ENCODE measurements at regions not wholly inside any gene's neighbourhood (a gene's known extent, or its start where the extent isn't known, plus 50 kb on each side); places are given as distances from the start of the nearest gene placed in this dataset.

DNA sequence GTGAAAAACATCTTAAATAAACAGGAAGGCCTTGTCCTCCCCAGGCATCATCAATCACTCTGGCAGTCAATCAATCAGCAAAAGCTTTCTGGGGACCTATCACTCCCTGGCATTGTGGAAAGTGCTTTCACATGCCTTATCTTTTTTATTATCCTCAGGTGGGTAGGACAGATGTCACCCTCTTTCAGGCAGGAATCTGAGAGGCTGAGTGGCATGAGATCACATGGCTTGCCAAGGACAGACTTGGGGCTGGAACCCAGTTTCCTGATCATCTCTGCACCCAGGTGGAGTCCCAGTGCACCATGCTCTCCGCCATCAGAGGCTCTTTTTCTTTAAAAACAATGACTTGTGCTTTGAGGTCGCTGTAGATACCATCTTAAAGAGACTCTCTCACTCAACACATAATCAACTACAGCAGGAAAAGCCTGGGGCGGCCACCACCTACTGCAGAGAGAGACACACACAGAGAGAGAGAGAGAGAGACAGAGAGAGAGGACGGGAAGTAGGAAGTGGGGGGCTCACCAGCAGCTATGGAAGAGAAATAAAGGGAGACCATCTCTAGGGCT lies 282.7 kb downstream of the PTTG2 start:
- H2AFZ ChIP-seq (ENCODE audit: low read depth, low read length) = no peak overlapping the region

DNA sequence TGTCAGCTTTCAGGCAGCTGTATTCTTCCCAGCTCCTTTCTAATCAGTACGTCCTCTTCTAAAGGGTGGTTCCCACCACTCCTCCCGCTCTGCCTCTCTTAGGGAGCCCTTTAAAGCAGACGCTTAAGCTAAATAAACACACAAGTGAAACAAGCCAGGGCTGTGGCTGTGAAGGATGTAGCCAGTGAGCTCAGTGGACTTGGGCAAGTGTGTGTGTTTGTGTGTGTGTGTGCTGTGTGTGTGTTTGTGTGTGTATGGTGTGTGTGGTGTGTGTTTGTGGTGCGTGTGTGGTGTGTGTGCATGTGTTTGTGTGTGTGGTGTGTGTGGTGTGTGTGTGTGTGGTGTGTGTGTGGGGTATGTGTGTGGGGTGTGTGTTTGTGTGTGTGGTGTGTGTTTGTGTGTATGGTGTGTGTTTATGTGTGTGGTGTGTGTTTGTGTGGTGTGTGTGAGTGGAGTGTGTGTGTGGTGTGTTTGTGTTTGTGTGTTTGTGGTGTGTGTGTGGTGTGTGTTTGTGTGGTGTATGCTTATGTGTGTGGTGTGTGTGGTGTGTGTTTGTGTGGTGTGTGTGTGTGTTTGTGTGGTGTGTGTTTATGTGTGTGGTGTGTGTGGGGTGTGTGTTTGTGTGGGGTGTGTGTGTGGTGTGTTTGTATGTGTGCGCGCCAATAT lies 283.3 kb downstream of the PTTG2 start:
- Histone ChIP-seq H4K20me1 (ENCODE audit: insufficient read depth, low read length) (no peaks in the 10 kb centered on the region), H3K79me2 (ENCODE audit: low read length) (no peaks in the 10 kb centered on the region), H3K4me1 (ENCODE audit: low read length) (no peaks in the 10 kb centered on the region), H3K4me3 (ENCODE audit: low read length) (no peak overlapping the region), H3K36me3 (replicated peaks; ENCODE audit: low read depth, low read length) (no peaks in the 10 kb centered on the region), H3K27ac (ENCODE audit: low read length) (no peak overlapping the region), H3K9ac (ENCODE audit: low read length) (no peak overlapping the region), H2AFZ (ENCODE audit: low read depth, low read length) (no peak overlapping the region), H3K9me3 (ENCODE audit: insufficient read depth, low read length) (no peaks in the 10 kb centered on the region), H3K27me3 (ENCODE audit: low read depth, low read length) (no peaks in the 10 kb centered on the region; the same call in 1 of the 2 replicates), H3K4me2 (ENCODE audit: low read length) (no peak overlapping the region)
- TF ChIP-seq CTCF (IDR thresholded peaks at IDR 0.05; ENCODE audit: low read depth, low read length) (no peak), EZH2phosphoT487 (IDR thresholded peaks at IDR 0.05; ENCODE audit: low read depth) (no peak)

More for the DNA sequence above, 282.7 kb downstream of the PTTG2 start:
- Histone ChIP-seq H3K36me3 (replicated peaks; ENCODE audit: low read depth, low read length) (no peaks in the 10 kb centered on the region), H3K27ac (ENCODE audit: low read length) (no peak overlapping the region), H3K27me3 (ENCODE audit: low read depth, low read length) (no peaks in the 10 kb centered on the region; the same call in 1 of the 2 replicates), H3K9ac (ENCODE audit: low read length) (no peak overlapping the region), H4K20me1 (ENCODE audit: insufficient read depth, low read length) (no peaks in the 10 kb centered on the region), H3K9me3 (ENCODE audit: insufficient read depth, low read length) (no peaks in the 10 kb centered on the region), H3K79me2 (ENCODE audit: low read length) (no peaks in the 10 kb centered on the region), H3K4me3 (ENCODE audit: low read length) (no peak overlapping the region), H3K4me1 (ENCODE audit: low read length) (no peaks in the 10 kb centered on the region), H3K4me2 (ENCODE audit: low read length) (no peak overlapping the region)
- TF ChIP-seq CTCF (IDR thresholded peaks at IDR 0.05; ENCODE audit: low read depth, low read length) (no peak), EZH2phosphoT487 (IDR thresholded peaks at IDR 0.05; ENCODE audit: low read depth) (no peak)

DNA sequence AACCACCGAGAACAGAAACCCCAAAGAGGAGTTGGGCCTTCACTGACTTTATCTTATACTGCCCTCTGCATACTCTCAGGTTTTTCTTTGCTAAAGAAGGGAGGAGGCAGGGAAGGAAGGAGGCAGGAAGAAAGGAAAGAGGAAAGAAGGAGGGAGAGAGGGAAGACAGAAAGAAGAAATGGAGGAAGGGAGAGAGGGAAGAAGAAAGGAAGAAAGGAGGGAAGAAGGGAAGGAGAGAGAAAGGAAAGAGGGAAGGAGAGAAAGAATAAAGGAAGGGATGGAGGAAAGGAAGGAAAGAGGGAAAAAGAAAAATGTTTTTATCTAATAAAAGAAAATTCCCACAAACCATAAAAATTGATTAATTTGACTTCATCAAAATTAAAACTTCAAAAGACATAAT lies 294.6 kb downstream of the PTTG2 start:
- Histone ChIP-seq H3K4me1 (ENCODE audit: low read length) (no peaks in the 10 kb centered on the region), H3K4me3 (ENCODE audit: low read length) (no peak overlapping the region), H3K27ac (ENCODE audit: low read length) (no peak overlapping the region), H2AFZ (ENCODE audit: low read depth, low read length) (no peak overlapping the region), H3K36me3 (replicated peaks; ENCODE audit: low read depth, low read length) (no peaks in the 10 kb centered on the region), H3K79me2 (ENCODE audit: low read length) (no peaks in the 10 kb centered on the region), H3K9me3 (ENCODE audit: insufficient read depth, low read length) (peaks cover 14% of the 10 kb centered on the region; the same call in 1 of the 2 replicates), H3K27me3 (ENCODE audit: low read depth, low read length) (0 out of 2 replicates have a peak, but pooled peaks cover 6% of the 10 kb centered on the region), H3K4me2 (ENCODE audit: low read length) (no peak overlapping the region), H3K9ac (ENCODE audit: low read length) (no peak overlapping the region), H4K20me1 (ENCODE audit: insufficient read depth, low read length) (no peaks in the 10 kb centered on the region)
- no peak for TF ChIP-seq EZH2phosphoT487 (IDR thresholded peaks at IDR 0.05; ENCODE audit: low read depth)
- TF ChIP-seq CTCF (IDR thresholded peaks at IDR 0.05; ENCODE audit: low read depth, low read length) = no peak

GRCh38 chr4:38255572-38255971 lies 295.4 kb downstream of the PTTG2 start:
- 0 out of 2 replicates have a peak, but pooled peaks cover 6% of the 10 kb centered on the region for H3K27me3 ChIP-seq (ENCODE audit: low read depth, low read length)
- H3K9me3 ChIP-seq (ENCODE audit: insufficient read depth, low read length) = peaks cover 11% of the 10 kb centered on the region; the same call in 1 of the 2 replicates
- no peak overlapping the region for H3K9ac ChIP-seq (ENCODE audit: low read length)
- no peak overlapping the region for H2AFZ ChIP-seq (ENCODE audit: low read depth, low read length)
- H4K20me1 ChIP-seq (ENCODE audit: insufficient read depth, low read length) = no peaks in the 10 kb centered on the region
- H3K4me1 ChIP-seq (ENCODE audit: low read length) = no peaks in the 10 kb centered on the region
- H3K79me2 ChIP-seq (ENCODE audit: low read length) = no peaks in the 10 kb centered on the region
- no peak overlapping the region for H3K27ac ChIP-seq (ENCODE audit: low read length)
- TF ChIP-seq CTCF (IDR thresholded peaks at IDR 0.05; ENCODE audit: low read depth, low read length) = no peak
- TF ChIP-seq EZH2phosphoT487 (IDR thresholded peaks at IDR 0.05; ENCODE audit: low read depth) = no peak
- no peak overlapping the region for H3K4me2 ChIP-seq (ENCODE audit: low read length)
- H3K36me3 ChIP-seq (replicated peaks; ENCODE audit: low read depth, low read length) = no peaks in the 10 kb centered on the region
- no peak overlapping the region for H3K4me3 ChIP-seq (ENCODE audit: low read length)
